ENCODE measurements at regions not wholly inside any gene's neighbourhood (a gene's known extent, or its start where the extent isn't known, plus 50 kb on each side); places are given as distances from the start of the nearest gene placed in this dataset.

GRCh38 chr18:64806232-64806631, 657.3 kb upstream of the LINC00305 start:
- no peaks in the 10 kb centered on the region for H3K27me3 ChIP-seq
- no peaks in the 10 kb centered on the region for H3K36me3 ChIP-seq
- no peak for DNase-seq (ENCODE audit: low spot score)
- H3K27ac ChIP-seq: no peak overlapping the region
- H3K4me3 ChIP-seq: no peak overlapping the region
- H3K9me3 ChIP-seq: no peaks in the 10 kb centered on the region
- no peaks in the 10 kb centered on the region for H3K4me1 ChIP-seq
- TF ChIP-seq, protein P1, sequence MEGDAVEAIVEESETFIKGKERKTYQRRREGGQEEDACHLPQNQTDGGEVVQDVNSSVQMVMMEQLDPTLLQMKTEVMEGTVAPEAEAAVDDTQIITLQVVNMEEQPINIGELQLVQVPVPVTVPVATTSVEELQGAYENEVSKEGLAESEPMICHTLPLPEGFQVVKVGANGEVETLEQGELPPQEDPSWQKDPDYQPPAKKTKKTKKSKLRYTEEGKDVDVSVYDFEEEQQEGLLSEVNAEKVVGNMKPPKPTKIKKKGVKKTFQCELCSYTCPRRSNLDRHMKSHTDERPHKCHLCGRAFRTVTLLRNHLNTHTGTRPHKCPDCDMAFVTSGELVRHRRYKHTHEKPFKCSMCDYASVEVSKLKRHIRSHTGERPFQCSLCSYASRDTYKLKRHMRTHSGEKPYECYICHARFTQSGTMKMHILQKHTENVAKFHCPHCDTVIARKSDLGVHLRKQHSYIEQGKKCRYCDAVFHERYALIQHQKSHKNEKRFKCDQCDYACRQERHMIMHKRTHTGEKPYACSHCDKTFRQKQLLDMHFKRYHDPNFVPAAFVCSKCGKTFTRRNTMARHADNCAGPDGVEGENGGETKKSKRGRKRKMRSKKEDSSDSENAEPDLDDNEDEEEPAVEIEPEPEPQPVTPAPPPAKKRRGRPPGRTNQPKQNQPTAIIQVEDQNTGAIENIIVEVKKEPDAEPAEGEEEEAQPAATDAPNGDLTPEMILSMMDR (IDR thresholded peaks at IDR 0.05): no peak

DNA sequence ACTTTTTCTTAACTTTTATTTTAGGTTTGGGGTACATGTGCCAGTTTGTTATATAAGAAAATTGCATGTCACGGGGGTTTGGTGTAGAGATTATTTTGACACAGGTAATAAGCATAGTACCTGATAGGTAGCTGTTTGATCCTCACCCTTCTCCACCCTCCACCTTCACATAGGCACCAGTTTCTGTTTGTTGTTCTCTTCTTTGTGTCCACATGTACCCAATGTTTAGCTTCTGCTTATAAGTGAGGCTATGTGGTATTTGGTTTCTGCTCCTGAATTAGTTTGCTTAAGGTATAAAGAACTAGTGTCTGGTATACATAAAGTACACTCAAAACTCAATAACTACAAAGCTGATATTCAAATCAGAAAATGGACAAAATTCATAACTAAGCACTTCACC, 654.6 kb upstream of the LINC00305 start:
- H3K4me1 ChIP-seq: no peaks in the 10 kb centered on the region
- H3K4me3 ChIP-seq: no peak overlapping the region
- no peak for DNase-seq (ENCODE audit: low spot score)
- no peaks in the 10 kb centered on the region for H3K27me3 ChIP-seq
- H3K36me3 ChIP-seq: no peaks in the 10 kb centered on the region
- TF ChIP-seq, protein P1 (IDR thresholded peaks at IDR 0.05): no peak
- H3K27ac ChIP-seq: no peak overlapping the region
- H3K9me3 ChIP-seq: no peaks in the 10 kb centered on the region

DNA sequence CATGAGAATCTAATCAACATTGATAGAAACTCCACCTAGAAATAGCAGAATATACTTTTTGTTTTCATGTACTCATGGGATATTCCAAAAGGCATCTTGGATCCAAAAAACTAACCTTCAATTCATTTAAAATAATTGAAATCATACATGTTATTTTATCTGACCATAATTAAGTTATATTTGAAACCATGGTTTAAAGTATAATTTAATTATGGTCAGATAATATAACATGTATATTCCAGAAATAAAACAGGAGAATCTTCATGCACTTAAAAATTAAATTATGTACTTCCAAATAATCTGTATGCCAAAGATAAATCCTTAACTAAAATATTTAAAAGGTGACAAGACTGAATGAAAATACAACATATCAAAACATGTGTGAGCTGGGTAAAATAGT, 651.3 kb upstream of the LINC00305 start:
- no peak for DNase-seq (ENCODE audit: low spot score)
- Histone ChIP-seq H3K9me3 (no peaks in the 10 kb centered on the region), H3K4me1 (no peaks in the 10 kb centered on the region), H3K27ac (no peak overlapping the region), H3K4me3 (no peak overlapping the region), H3K36me3 (no peaks in the 10 kb centered on the region), H3K27me3 (no peaks in the 10 kb centered on the region)
- TF ChIP-seq, protein P1 (IDR thresholded peaks at IDR 0.05): no peak

- no peaks in the 10 kb centered on the region for H3K36me3 ChIP-seq
- no peaks in the 10 kb centered on the region for H3K9me3 ChIP-seq
- H3K27me3 ChIP-seq: no peaks in the 10 kb centered on the region
- TF ChIP-seq, protein P1 (IDR thresholded peaks at IDR 0.05): no peak
- no peaks in the 10 kb centered on the region for H3K4me1 ChIP-seq
- DNase-seq (ENCODE audit: low spot score): no peak
- H3K27ac ChIP-seq: no peak overlapping the region
- H3K4me3 ChIP-seq: no peak overlapping the region
Observed at GRCh38 chr18:64799376-64799775, 650.5 kb upstream of the LINC00305 start.

- H3K4me3 ChIP-seq: no peak overlapping the region
- H3K27ac ChIP-seq: no peak overlapping the region
- no peaks in the 10 kb centered on the region for H3K27me3 ChIP-seq
- no peaks in the 10 kb centered on the region for H3K4me1 ChIP-seq
- TF ChIP-seq, protein P1 (IDR thresholded peaks at IDR 0.05): no peak
- no peaks in the 10 kb centered on the region for H3K36me3 ChIP-seq
- no peaks in the 10 kb centered on the region for H3K9me3 ChIP-seq
- DNase-seq (ENCODE audit: low spot score): no peak
Observed at GRCh38 chr18:64791236-64791635, 642.3 kb upstream of the LINC00305 start.

DNA sequence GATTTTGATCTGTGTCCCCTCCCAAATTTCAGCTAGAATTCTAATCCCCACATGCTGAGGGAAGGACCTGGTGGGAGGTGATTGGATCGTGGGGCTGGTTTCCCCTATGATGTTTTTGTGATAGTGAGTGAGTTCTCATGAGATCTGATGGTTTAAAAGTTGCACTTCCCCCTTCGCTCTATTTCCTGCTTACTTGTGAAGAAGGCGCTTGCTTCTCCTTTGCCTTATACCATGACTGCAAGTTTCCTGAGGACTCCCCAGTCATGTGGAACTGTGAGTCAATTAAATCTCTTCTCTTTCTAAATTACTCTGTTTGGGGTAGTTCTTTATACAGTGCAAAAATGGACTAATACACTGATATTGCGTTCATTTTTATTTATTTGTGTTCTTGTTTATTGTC, 636.8 kb upstream of the LINC00305 start:
- Histone ChIP-seq H3K4me1 (no peaks in the 10 kb centered on the region), H3K4me3 (no peak overlapping the region), H3K9me3 (peaks cover 0 to 6% of the 10 kb centered on the region in 2 donors), H3K27me3 (no peaks in the 10 kb centered on the region), H3K36me3 (no peaks in the 10 kb centered on the region), H3K27ac (no peak overlapping the region)
- TF ChIP-seq, protein P1 (IDR thresholded peaks at IDR 0.05): no peak
- no peak for DNase-seq (ENCODE audit: low spot score)

Data from right atrium auricular region (tissue), 2 donors.